Uterus (tissue), 2 donors: ENCODE measurements at regions not wholly inside any gene's neighbourhood (a gene's known extent, or its start where the extent isn't known, plus 50 kb on each side); places are given as distances from the start of the nearest gene placed in this dataset.

Experiments
- POLR2A ChIP-seq, 2 donors: fragments of 450-650 bp; IDR thresholded peaks; one replicate each; pipeline ENCODE4 v1.6.1; 2016; ENCODE audit warnings: antibody characterized with exemption in 2 of 2, mild to moderate bottlenecking in 1 of 2, moderate library complexity in 1 of 2
- TF ChIP-seq, protein P1 (sequence below), 4 experiments: fragments of 200-600 bp in 2 of 4; fragments of 450-650 bp in 2 of 4; sonication (generic) in 2 of 4; IDR thresholded peaks; one replicate each; pipeline ENCODE4 v1.5.1; 2016 to 2019; ENCODE audit warnings: antibody characterized with exemption in 4 of 4, mild to moderate bottlenecking in 2 of 4, moderate library complexity in 1 of 4

- TF ChIP-seq, protein P1, sequence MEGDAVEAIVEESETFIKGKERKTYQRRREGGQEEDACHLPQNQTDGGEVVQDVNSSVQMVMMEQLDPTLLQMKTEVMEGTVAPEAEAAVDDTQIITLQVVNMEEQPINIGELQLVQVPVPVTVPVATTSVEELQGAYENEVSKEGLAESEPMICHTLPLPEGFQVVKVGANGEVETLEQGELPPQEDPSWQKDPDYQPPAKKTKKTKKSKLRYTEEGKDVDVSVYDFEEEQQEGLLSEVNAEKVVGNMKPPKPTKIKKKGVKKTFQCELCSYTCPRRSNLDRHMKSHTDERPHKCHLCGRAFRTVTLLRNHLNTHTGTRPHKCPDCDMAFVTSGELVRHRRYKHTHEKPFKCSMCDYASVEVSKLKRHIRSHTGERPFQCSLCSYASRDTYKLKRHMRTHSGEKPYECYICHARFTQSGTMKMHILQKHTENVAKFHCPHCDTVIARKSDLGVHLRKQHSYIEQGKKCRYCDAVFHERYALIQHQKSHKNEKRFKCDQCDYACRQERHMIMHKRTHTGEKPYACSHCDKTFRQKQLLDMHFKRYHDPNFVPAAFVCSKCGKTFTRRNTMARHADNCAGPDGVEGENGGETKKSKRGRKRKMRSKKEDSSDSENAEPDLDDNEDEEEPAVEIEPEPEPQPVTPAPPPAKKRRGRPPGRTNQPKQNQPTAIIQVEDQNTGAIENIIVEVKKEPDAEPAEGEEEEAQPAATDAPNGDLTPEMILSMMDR (IDR thresholded peaks at IDR 0.05) = no peak
- no peak for TF ChIP-seq POLR2A (IDR thresholded peaks at IDR 0.05)
Measured at GRCh38 chr13:62633448-62633847, 1217.8 kb upstream of the PCDH20 start.
